ENCODE measurements at regions not wholly inside any gene's neighbourhood (a gene's known extent, or its start where the extent isn't known, plus 50 kb on each side); places are given as distances from the start of the nearest gene placed in this dataset.
A peak's percentile ranks its signal among the peaks of the same experiment; 100 is the strongest.

DNA sequence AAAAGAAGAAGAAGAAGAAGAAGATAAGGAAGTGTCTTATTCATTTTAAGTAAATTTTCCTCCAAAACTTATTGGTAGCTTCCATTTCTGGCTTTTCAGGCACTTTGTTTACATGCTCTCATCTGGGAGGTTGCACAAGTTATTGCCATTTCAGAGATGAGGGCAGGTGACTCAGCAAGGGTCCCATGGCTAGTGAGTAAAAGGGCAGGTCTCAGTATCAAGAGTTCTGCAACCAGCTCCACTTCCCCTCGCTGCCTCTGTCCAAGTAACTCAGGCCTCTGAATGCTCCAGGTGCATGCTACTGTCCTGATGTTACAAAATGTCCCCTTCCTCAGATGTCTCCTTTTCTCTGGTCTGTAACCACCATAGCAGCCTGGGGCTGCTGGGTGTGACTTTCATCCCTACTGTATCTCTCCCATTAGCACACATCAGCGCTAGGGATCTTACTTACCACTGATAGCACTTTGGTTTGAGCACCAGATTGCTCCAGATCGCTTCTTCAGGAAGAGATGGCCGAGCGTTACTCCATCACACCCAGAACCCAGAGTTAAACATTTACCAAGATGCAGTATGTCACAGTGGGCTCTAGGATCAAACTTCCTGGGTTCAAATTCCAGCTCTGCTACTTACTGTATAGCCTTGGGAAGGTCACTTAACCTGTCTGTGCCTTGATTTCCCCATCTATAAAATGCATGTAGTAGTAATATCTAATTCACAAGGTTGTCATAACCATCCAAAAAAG lies 57.4 kb upstream of the LAPTM4A start:
- DNase-seq, result no peak

DNA sequence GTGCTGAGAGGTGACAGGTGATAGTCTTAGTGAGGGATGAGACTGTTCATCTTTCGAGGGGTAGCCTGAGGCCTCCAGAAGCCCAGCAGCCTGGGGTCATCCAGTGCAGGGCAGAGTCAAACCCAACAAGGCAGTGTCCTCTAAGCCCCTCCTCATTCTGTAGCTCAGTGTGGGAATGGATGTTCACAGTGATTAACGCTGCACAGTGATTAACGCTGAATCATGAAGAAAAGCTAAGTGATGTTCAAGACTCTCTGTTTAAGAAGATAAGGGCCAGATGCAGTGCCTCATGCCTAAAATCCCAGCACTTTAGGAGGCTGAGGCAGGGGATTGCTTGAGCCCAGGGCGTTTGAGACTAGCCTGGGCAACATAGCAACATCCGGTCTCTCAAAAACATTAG lies 56.3 kb upstream of the LAPTM4A start:
- no peak for DNase-seq

DNA sequence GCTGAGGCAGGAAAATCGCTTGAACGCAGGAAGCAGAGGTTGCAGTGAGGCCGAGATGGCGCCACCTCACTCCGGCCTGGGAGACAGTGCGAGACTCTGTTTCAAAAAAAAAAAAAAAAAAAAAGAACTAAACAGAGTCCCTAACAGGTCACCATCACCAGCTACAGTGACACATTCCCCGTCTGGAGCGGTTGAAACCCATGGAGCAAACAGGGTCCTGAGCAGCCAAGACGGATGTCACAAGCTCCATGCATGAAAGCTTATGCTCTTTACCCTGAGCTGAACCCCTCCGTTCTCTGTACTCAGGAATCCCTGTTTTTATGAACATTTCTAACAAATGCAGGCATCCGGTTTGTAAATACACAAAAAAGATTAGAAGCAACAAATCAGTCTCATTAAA lies 55.9 kb upstream of the LAPTM4A start:
- no peak for DNase-seq

- DNase-seq, result peak; percentile 49 to 55
These were observed 55.3 kb upstream of the LAPTM4A start for GRCh38 chr2:20106746-20107145.

GRCh38 chr2:20104900-20105545 lies 53.6 kb upstream of the LAPTM4A start:
- DNase-seq, result peak; percentile 35 to 65

DNA sequence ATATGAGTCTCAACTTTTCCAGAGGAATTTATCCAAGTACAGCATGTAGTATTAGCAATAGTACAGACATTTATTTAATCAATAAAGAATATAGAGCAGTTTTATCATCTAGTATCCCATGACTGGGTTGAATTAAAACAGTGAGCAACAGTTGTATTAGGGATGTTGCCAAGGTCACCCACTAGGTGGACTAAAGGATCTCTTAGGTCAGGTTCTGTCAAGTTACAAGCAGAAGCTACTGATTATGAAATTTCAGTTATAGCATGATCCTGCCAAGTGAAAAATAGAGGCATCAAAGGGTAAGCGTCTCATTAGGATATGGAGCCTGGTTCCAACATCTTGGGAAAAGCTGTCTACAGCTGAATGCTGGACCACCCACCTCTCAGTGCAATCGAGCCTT lies 52.1 kb upstream of the LAPTM4A start:
- no peak for DNase-seq
